ENCODE measurements at regions not wholly inside any gene's neighbourhood (a gene's known extent, or its start where the extent isn't known, plus 50 kb on each side); places are given as distances from the start of the nearest gene placed in this dataset.

DNA sequence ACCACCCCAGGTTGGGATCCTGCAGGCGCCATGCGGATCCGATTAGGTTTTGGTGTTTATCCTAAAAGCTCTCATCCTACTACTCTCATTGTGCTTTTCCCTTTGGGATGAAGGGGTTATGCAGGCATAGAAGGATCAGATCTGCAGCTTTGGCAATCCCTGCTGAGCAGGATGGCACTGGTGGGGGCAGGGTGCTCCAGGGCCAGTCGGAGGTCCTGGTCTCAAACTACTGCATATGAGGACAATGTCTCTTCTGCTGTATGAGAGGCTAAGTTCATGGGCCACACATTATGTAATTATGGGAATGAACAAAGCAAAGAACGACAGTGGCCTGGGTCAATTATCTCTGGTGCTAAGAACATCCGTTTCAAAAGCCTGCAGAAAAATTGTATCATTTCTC, 334.2 kb downstream of the IRX1 start:
- no peak for DNase-seq
- peaks cover 0 to 4% (median 0%) of the 10 kb centered on the region in 4 donors for H3K9me3 ChIP-seq
- H3K4me3 ChIP-seq = no peak overlapping the region
- TF ChIP-seq, protein P1, sequence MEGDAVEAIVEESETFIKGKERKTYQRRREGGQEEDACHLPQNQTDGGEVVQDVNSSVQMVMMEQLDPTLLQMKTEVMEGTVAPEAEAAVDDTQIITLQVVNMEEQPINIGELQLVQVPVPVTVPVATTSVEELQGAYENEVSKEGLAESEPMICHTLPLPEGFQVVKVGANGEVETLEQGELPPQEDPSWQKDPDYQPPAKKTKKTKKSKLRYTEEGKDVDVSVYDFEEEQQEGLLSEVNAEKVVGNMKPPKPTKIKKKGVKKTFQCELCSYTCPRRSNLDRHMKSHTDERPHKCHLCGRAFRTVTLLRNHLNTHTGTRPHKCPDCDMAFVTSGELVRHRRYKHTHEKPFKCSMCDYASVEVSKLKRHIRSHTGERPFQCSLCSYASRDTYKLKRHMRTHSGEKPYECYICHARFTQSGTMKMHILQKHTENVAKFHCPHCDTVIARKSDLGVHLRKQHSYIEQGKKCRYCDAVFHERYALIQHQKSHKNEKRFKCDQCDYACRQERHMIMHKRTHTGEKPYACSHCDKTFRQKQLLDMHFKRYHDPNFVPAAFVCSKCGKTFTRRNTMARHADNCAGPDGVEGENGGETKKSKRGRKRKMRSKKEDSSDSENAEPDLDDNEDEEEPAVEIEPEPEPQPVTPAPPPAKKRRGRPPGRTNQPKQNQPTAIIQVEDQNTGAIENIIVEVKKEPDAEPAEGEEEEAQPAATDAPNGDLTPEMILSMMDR (IDR thresholded peaks at IDR 0.05) = no peak
- TF ChIP-seq POLR2A (IDR thresholded peaks at IDR 0.05) = no peak
- no peaks in the 10 kb centered on the region for H3K4me1 ChIP-seq
- H3K36me3 ChIP-seq = no peaks in the 10 kb centered on the region
- no peak overlapping the region for H3K27ac ChIP-seq
- H3K27me3 ChIP-seq = no peaks in the 10 kb centered on the region

DNA sequence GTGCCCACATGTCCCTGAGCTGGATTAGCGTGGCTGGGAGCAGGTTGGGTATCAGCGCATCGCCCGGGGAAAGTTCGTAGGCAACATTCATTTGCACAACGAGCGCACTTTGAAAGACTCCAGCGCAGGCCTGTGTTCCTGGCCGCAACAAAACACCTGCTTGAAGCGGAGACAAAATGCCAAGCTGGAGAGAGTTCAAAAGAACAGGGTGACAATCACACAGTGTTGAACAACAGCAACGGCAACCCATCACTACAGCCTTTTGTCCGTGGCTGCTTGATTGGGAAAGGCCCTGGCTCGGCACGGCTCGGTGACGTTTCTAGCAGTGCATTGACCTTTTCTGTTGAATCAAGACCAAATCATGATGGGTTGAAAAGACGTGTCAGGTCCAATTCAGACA, 336.3 kb downstream of the IRX1 start:
- DNase-seq = no peak
- Histone ChIP-seq H3K9me3 (no peaks in the 10 kb centered on the region), H3K4me1 (no peaks in the 10 kb centered on the region), H3K27ac (no peak overlapping the region), H3K4me3 (no peak overlapping the region), H3K27me3 (no peaks in the 10 kb centered on the region), H3K36me3 (no peaks in the 10 kb centered on the region)
- TF ChIP-seq, protein P1 (IDR thresholded peaks at IDR 0.05) = no peak
- TF ChIP-seq POLR2A (IDR thresholded peaks at IDR 0.05) = no peak

DNA sequence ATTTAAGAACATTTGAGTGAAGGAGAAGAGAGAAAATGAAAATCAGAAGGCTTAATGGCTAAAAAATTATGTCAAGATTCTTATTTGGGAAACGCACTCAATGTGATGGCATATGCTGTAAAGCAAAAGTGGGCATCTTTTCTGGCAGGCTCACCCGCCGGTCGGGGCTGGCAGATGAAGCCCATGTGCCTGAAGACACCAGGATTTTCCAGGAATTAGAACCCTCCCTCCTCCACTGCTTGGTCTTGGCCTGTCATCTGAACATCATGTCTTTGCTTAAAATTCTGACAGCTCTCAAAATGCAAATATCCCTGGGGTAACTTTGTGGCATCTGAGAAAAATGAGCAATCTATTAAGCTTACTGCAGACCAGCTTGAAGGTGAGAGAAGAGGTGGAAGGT, 337.9 kb downstream of the IRX1 start:
- TF ChIP-seq POLR2A (IDR thresholded peaks at IDR 0.05) = no peak
- TF ChIP-seq, protein P1 (IDR thresholded peaks at IDR 0.05) = no peak
- Histone ChIP-seq H3K36me3 (no peaks in the 10 kb centered on the region), H3K9me3 (no peaks in the 10 kb centered on the region), H3K4me3 (no peak overlapping the region), H3K4me1 (no peaks in the 10 kb centered on the region), H3K27ac (no peak overlapping the region), H3K27me3 (no peaks in the 10 kb centered on the region)
- no peak for DNase-seq

GRCh38 chr5:3933966-3934365, 338.3 kb downstream of the IRX1 start:
- DNase-seq = no peak
- Histone ChIP-seq H3K27me3 (no peaks in the 10 kb centered on the region), H3K27ac (no peak overlapping the region), H3K36me3 (no peaks in the 10 kb centered on the region), H3K4me1 (no peaks in the 10 kb centered on the region), H3K4me3 (no peak overlapping the region), H3K9me3 (no peaks in the 10 kb centered on the region)
- no peak for TF ChIP-seq POLR2A (IDR thresholded peaks at IDR 0.05)
- TF ChIP-seq, protein P1 (IDR thresholded peaks at IDR 0.05) = no peak

- Histone ChIP-seq H3K27me3 (no peaks in the 10 kb centered on the region), H3K4me1 (no peaks in the 10 kb centered on the region), H3K27ac (no peak overlapping the region), H3K9me3 (no peaks in the 10 kb centered on the region), H3K4me3 (no peak overlapping the region), H3K36me3 (no peaks in the 10 kb centered on the region)
- no peak for DNase-seq
- TF ChIP-seq POLR2A (IDR thresholded peaks at IDR 0.05) = no peak
- TF ChIP-seq, protein P1 (IDR thresholded peaks at IDR 0.05) = no peak
These were observed 348.2 kb downstream of the IRX1 start for GRCh38 chr5:3943859-3944258.

DNA sequence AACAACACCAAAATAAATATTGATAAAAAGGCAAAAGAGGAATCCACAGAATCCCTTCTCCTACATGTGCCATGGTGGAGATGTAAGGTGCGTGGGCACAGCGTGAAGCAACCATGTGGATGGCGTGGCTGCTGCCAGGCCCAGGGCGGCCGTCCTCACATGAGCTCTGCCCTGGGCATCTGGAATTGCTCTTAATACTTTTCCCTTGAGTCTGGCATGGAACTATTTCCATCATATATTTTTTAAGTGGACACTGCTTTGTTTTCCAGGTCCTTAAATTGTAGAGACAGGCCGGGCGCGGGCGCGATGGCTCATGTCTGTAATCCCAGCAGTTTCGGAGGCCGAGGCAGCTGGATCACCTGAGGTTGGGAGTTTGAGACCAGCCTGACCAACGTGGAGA, 349.3 kb downstream of the IRX1 start:
- H3K27me3 ChIP-seq = no peaks in the 10 kb centered on the region
- no peaks in the 10 kb centered on the region for H3K4me1 ChIP-seq
- no peak overlapping the region for H3K27ac ChIP-seq
- no peaks in the 10 kb centered on the region for H3K9me3 ChIP-seq
- no peak for DNase-seq
- no peak overlapping the region for H3K4me3 ChIP-seq
- TF ChIP-seq POLR2A (IDR thresholded peaks at IDR 0.05) = no peak
- TF ChIP-seq, protein P1 (IDR thresholded peaks at IDR 0.05) = no peak
- no peaks in the 10 kb centered on the region for H3K36me3 ChIP-seq

All from Peyer's patch (tissue), 4 donors.